ENCODE measurements at regions not wholly inside any gene's neighbourhood (a gene's known extent, or its start where the extent isn't known, plus 50 kb on each side); places are given as distances from the start of the nearest gene placed in this dataset.

DNA sequence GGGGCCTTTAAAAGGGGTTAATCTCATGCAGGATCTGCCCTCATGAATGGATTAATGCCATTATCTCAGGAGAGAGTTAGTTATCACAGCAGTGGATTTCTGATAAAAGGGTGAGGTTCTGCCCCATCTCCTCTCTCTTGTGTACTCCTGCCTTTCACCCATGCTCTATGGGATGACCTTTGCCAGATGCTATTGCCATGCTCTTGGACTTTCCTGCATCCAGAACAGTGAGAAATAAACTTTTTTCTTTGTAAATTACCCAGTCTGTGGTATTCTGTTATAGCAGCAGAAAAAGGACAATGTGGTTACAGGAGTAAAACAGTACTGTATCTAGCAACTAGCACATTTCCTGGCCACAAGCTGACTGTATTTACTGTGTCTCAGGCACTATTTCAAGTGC, 58.0 kb upstream of the CCN2 start:
- FAIRE-seq (no peak), DNase-seq (ENCODE audit: insufficient read length, low spot score) (no peak)
- no peak for TF ChIP-seq POLR2A (IDR thresholded peaks at IDR 0.05; ENCODE audit: low read depth, low read length)

DNA sequence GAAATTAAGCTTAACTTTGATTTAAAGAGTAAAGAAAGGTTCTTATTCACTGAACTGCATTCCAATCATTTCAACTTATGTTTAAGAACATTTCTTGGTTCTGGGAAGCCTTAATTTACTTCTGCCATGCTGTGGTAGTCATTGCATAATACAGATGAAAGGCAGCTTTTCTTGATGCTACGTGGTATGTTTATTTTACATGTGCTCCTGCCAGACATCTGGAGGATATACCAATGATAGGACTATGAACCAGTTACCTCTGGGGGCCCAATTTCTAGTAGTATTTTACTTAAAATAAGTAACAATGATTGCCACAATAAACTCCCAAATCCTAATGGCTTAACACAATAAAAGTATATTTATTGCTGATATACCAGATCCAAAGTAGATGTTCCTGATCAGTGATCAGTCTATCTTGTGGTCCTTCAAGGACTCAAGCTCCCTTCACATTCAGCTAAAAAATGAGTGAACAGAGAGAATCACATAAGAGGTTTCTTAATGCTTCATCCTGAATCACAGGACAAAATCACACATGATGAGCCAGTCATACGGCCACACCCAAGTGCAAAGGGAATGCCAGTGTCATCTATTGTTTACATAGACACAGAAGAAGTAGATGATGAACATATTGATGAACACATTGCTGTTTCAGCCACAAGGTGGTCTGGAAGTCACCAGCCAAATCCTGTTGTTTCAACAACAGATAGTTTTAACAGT, 56.5 kb upstream of the CCN2 start:
- FAIRE-seq (no peak), DNase-seq (ENCODE audit: insufficient read length, low spot score) (no peak)
- TF ChIP-seq POLR2A (IDR thresholded peaks at IDR 0.05; ENCODE audit: low read depth, low read length): no peak

DNA sequence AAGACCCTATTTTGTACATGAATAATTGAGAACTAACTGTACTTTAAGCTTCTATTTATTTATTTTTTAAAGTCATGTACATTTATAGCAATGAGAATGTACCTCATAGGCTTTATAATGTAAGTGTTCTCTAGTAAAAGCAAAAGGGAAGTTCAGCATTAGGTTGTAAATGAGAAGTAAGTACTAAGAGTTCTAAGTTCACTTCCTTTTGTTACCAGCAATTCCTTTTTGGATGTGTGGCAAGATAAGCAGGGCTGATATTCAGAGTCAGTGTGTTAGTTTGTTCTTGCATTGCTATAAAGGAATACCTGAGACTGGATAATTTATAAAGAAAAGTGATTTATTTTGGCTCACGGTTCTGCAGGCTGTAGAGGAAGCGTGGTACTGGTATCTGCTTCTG, 54.0 kb upstream of the CCN2 start:
- FAIRE-seq (no peak), DNase-seq (ENCODE audit: insufficient read length, low spot score) (no peak)
- TF ChIP-seq POLR2A (IDR thresholded peaks at IDR 0.05; ENCODE audit: low read depth, low read length): no peak

DNA sequence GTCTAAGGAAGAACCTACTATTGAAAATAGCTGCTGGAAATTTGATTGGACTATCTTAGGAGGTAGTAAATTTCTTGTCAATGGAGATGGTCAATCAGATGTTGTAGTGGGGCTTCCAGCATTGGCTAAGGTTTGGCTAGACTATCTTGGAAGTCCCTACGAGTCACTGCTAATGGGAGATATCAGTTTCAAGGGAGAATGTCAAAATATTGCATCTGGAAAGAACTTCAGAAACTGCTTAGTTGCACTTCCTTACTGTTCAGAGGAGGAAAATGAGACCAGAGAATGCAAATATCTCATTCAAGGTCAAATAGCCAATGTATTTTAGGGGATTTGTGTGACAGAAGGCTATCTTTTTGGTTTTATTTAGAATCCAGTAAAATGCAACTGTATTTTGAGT, 53.5 kb upstream of the CCN2 start:
- no peak for DNase-seq (ENCODE audit: insufficient read length, low spot score)
- no peak for TF ChIP-seq POLR2A (IDR thresholded peaks at IDR 0.05; ENCODE audit: low read depth, low read length)
- FAIRE-seq: no peak

DNA sequence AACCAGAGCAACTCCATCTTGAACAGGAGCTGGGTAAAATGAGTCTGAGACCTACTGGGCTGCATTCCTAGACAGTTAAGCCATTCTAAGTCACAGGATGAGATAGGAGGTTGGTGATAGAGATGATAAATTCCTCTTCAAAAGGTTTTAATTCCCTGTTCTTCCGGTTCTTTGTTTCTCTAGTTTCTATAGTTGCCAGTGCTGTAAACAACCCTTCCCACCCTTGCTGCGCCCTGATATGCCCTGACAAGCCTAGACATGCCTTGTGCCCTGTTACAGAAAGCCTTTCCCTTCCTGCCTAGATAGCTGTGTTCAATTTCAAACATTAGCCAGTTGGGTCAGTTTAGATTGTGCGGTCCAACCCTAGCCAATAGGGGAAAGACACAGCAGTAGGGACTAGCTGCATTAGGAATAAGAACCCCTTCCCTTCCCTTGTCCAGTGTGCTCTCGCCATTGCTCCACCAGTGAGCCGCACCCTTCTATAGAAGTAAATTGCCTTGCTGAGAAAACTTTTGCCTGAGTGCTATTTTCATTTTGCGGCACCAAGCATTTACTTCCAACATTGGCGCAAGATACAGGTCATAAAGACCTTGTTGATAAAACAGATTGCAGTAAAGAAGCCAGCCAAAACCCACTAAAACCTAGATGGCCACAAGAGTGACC, 52.5 kb upstream of the CCN2 start:
- no peak for FAIRE-seq
- no peak for TF ChIP-seq POLR2A (IDR thresholded peaks at IDR 0.05; ENCODE audit: low read depth, low read length)
- DNase-seq (ENCODE audit: insufficient read length, low spot score): no peak

Measured in H54 (cell line).